ENCODE measurements at regions not wholly inside any gene's neighbourhood (a gene's known extent, or its start where the extent isn't known, plus 50 kb on each side); places are given as distances from the start of the nearest gene placed in this dataset.

DNA sequence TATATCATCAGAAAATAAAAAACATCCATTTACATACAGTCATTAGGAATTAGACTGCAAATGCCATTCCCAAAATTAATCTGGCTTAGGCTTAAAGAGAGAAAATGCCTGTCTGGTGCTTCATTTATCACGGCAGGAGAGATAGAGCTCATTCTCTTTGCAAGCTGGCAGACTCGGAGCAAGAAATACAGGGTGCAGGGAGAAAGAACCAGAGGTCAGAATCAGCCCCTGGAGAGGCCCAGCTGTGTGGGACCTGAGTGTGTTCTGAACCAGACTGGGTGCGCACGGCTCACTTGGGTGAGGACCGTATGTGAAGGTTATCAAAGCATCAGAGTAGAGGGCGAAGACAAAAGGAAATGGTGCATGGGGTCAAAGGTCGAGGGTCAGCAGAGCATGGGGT, 227.8 kb downstream of the ACKR3 start:
- WGBS, 2 donors: 66 to 82% methylated on average over 7 of the region's 7 CpGs
- Histone ChIP-seq H3K4me1 (no peaks in the 10 kb centered on the region), H3K36me3 (no peaks in the 10 kb centered on the region), H3K27me3 (no peaks in the 10 kb centered on the region), H3K4me3 (no peak overlapping the region), H3K9me3 (no peaks in the 10 kb centered on the region), H3K27ac (no peak overlapping the region)
- intact Hi-C loops (cut with DNase I): no loop called here
- TF ChIP-seq POLR2A (IDR thresholded peaks at IDR 0.05): no peak
- TF ChIP-seq EP300 (IDR thresholded peaks at IDR 0.05): no peak
- TF ChIP-seq, protein P1, sequence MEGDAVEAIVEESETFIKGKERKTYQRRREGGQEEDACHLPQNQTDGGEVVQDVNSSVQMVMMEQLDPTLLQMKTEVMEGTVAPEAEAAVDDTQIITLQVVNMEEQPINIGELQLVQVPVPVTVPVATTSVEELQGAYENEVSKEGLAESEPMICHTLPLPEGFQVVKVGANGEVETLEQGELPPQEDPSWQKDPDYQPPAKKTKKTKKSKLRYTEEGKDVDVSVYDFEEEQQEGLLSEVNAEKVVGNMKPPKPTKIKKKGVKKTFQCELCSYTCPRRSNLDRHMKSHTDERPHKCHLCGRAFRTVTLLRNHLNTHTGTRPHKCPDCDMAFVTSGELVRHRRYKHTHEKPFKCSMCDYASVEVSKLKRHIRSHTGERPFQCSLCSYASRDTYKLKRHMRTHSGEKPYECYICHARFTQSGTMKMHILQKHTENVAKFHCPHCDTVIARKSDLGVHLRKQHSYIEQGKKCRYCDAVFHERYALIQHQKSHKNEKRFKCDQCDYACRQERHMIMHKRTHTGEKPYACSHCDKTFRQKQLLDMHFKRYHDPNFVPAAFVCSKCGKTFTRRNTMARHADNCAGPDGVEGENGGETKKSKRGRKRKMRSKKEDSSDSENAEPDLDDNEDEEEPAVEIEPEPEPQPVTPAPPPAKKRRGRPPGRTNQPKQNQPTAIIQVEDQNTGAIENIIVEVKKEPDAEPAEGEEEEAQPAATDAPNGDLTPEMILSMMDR (IDR thresholded peaks at IDR 0.05): no peak
- no peak for TF ChIP-seq POLR2AphosphoS5 (IDR thresholded peaks at IDR 0.05)
- DNase-seq: no peak

DNA sequence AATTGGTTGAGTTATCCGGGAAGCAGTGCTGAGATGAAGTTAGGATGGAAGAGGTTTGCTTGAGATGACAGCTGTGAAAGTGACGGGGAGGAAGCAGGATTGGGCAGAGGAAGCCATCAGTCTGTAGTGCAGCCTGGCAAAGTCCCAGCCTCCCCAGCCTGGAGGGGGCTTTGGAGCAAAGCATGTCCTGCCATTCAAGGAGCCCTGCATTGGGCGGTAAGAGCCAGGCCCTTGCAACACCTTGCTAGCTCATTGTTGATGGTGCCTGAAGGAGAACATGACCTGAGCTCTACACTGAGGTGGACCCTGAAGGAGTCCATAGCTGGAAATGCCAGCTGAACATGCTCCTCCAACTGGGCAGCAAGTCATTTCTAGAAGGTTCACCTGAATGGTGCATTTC, 228.9 kb downstream of the ACKR3 start:
- intact Hi-C loops (cut with DNase I): no loop called here
- no peak for DNase-seq
- H3K4me3 ChIP-seq: no peak overlapping the region
- no peak for TF ChIP-seq POLR2A (IDR thresholded peaks at IDR 0.05)
- no peak overlapping the region for H3K27ac ChIP-seq
- no peaks in the 10 kb centered on the region for H3K36me3 ChIP-seq
- no peaks in the 10 kb centered on the region for H3K9me3 ChIP-seq
- H3K27me3 ChIP-seq: no peaks in the 10 kb centered on the region
- no peaks in the 10 kb centered on the region for H3K4me1 ChIP-seq
- 93 to 96% methylated on average over 3 of the region's 3 CpGs for whole genome bisulfite sequencing, 2 donors

DNA sequence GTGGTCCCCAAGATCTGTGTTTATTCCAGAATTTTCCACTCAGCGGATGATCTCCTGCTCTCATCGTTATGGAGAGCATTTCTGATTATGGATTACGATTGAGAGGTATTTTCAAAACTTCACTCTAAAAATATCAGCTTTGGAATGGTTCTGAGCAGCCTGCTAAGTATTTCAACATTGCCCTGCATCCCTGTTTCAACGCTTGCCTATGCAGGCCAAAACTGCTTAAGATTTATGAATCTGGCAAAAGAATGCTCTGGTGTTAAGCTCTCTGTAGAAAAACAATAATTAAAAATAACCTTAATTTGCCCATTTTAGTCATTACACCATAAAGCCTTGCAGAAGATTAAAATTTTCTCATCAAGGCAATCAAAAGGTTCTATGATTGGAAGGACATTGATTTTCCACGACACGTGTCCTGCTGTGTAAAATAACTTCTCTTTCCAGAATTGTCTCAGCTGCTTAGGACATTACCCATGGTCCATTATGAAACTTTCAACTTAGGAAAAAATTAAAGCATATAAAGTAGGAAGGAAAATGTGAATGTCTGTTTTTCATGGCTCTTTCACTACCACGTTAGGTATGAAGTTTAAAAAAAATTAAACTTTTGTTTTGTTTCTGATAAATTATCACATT, 229.9 kb downstream of the ACKR3 start:
- intact Hi-C loops (cut with DNase I): no loop called here
- 78 to 87% methylated on average over 7 of the region's 7 CpGs for WGBS, 2 donors
- Histone ChIP-seq H3K27ac (no peak overlapping the region), H3K36me3 (no peaks in the 10 kb centered on the region), H3K27me3 (no peaks in the 10 kb centered on the region), H3K4me1 (no peaks in the 10 kb centered on the region), H3K4me3 (no peak overlapping the region), H3K9me3 (no peaks in the 10 kb centered on the region)
- TF ChIP-seq, protein P1 (IDR thresholded peaks at IDR 0.05): no peak
- TF ChIP-seq POLR2AphosphoS5 (IDR thresholded peaks at IDR 0.05): no peak
- no peak for TF ChIP-seq POLR2A (IDR thresholded peaks at IDR 0.05)
- TF ChIP-seq EP300 (IDR thresholded peaks at IDR 0.05): no peak
- DNase-seq: no peak

DNA sequence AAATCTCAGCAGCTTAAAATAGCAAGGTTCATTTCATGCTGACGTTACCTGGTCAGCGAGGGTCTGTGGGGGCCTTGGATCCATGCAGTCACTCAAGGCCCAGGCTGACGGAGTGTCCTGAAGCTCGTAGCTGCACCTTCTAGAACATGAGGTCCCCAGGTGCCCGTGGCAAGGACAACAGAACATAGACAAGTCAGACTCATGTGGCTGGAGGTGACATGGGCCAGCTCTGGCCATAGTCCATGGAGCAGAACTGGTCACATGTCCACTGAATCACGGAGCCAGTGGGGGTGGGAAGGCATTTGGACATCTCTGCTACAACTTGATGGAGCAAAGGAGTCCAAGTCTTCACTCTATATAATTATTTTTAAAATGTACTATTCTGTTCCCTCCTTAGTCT, 233.2 kb downstream of the ACKR3 start:
- intact Hi-C loops (cut with DNase I): no loop called here

DNA sequence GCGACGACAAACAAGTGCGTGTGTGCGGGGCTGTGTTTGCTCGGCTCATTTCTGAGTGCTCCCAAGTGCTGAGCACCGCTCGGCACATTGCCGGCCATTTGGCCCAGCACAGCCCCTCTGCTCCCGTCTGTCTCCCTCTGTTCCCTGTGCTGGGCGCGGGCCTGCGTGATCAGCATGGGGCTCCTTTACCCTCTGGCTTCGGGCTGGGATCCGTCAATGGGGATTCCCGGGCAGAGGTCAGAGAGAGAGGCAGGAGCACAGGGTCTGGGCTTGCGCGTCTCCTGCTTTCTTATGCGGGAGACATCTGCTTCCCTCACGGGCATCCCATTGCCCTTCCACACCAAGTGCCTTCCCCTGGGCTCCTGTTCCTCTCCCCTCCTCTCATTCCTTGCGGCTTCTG, 234.0 kb downstream of the ACKR3 start:
- no peak overlapping the region for H3K27ac ChIP-seq
- intact Hi-C loops (cut with DNase I): no loop called here

More for the DNA sequence above, 233.2 kb downstream of the ACKR3 start:
- WGBS, 2 donors: 59 to 85% methylated on average over 6 of the region's 6 CpGs
- Histone ChIP-seq H3K4me1 (peaks cover 0 to 4% (median 0%) of the 10 kb centered on the region in 4 donors), H3K36me3 (no peaks in the 10 kb centered on the region), H3K9me3 (no peaks in the 10 kb centered on the region), H3K27me3 (no peaks in the 10 kb centered on the region), H3K4me3 (no peak overlapping the region), H3K27ac (no peak overlapping the region)
- TF ChIP-seq, protein P1 (IDR thresholded peaks at IDR 0.05): no peak
- TF ChIP-seq POLR2AphosphoS5 (IDR thresholded peaks at IDR 0.05) (no peak), POLR2A (IDR thresholded peaks at IDR 0.05) (no peak), EP300 (IDR thresholded peaks at IDR 0.05) (no peak)
- no peak for DNase-seq

More for the DNA sequence above, 234.0 kb downstream of the ACKR3 start:
- Histone ChIP-seq H3K4me1 (peaks cover 0 to 4% (median 0%) of the 10 kb centered on the region in 4 donors), H3K36me3 (no peaks in the 10 kb centered on the region), H3K9me3 (peaks cover 0 to 6% (median 0%) of the 10 kb centered on the region in 4 donors), H3K4me3 (no peak overlapping the region), H3K27me3 (no peaks in the 10 kb centered on the region)
- TF ChIP-seq EP300 (IDR thresholded peaks at IDR 0.05): no peak
- TF ChIP-seq POLR2AphosphoS5 (IDR thresholded peaks at IDR 0.05): no peak
- no peak for TF ChIP-seq POLR2A (IDR thresholded peaks at IDR 0.05)
- TF ChIP-seq, protein P1 (IDR thresholded peaks at IDR 0.05): no peak
- WGBS, 2 donors: 74 to 80% methylated on average over 20 of the region's 20 CpGs
- DNase-seq: no peak
